A549 (cell line): ENCODE measurements at regions not wholly inside any gene's neighbourhood (a gene's known extent, or its start where the extent isn't known, plus 50 kb on each side); places are given as distances from the start of the nearest gene placed in this dataset.
"Not testable (repeated sequence)": the region's sequence is repeated elsewhere in the genome, so short reads cannot be mapped to it uniquely, and the experiment has no call there.

Source experiments
- ATAC-seq, 2 experiments: fragments of 200-7000 bp in 1 of 2; fragments of >200 bp in 1 of 2; cut with Nextera tagmentation in 1 of 2; cut with Tn5 transposase in 1 of 2; 3 replicates each; pipeline versions ENCODE4 v1.8.0 to v1.9.1; 2018 to 2020; ENCODE audit warnings: mild to moderate bottlenecking in 1 of 2, moderate library complexity in 1 of 2
- CTCF ChIA-PET: fragments of 300-600 bp; sonication (Branson Sonifier 250); formaldehyde crosslinking; extraction: SDS; loops from one replicate; lab custom pipeline; 2021; ENCODE audit warnings: antibody characterized with exemption, inconsistent platforms; lab: Yijun Ruan, JAX
- POLR2A ChIA-PET: fragments of 350-600 bp; formaldehyde crosslinking; extraction: SDS; loops from one replicate; lab custom pipeline; 2021; ENCODE audit warnings: antibody characterized with exemption, inconsistent platforms; lab: Yijun Ruan, JAX
- DNase-seq, 2 experiments: peaks; one replicate each; pipeline versions ENCODE4 v3.0.0 to v3.0.0-alpha.2; 2011 to 2016; ENCODE audit warnings: low read depth in 1 of 2, low spot score in 1 of 2
- FAIRE-seq: peaks from 2 replicates; lab custom pipeline; 2011; peaks lifted over from hg19 to GRCh38; lab: Jason Lieb, UNC
- H3K27ac ChIP-seq, 2 experiments: fragments of >200 bp; sonication (Bioruptor Twin); formaldehyde crosslinking; 3 replicates each; pipeline ENCODE4 v1.5.1; 2016 to 2017
- H3K4me1 ChIP-seq: fragments of >200 bp; sonication (Bioruptor Twin); formaldehyde crosslinking; 3 replicates; pipeline ENCODE4 v1.6.1; 2016
- H3K4me2 ChIP-seq: fragments of >200 bp; sonication (Bioruptor Twin); formaldehyde crosslinking; 3 replicates; pipeline ENCODE4 v1.6.1; 2016
- H3K4me3 ChIP-seq: fragments of >200 bp; sonication (Bioruptor Twin); formaldehyde crosslinking; 3 replicates; pipeline ENCODE4 v1.5.1; 2016
- H3K9me3 ChIP-seq: fragments of >200 bp; sonication (Bioruptor Twin); formaldehyde crosslinking; 3 replicates; pipeline ENCODE4 v1.6.1; 2016
- BHLHE40 ChIP-seq: IDR thresholded peaks from 2 replicates; pipeline ENCODE4 v1.6.1; 2012; ENCODE audit warnings: low read depth, low read length, inconsistent platforms
- CBX2 ChIP-seq: fragments of 200-600 bp; sonication (generic); IDR thresholded peaks from 2 replicates; pipeline ENCODE4 v1.6.1; 2016; ENCODE audit warnings: low read depth, mild to moderate bottlenecking, borderline replicate concordance
- CHD4 ChIP-seq: fragments of 200-600 bp; sonication (generic); IDR thresholded peaks from 2 replicates; pipeline ENCODE4 v1.6.1; 2016; ENCODE audit warnings: antibody characterized with exemption, mild to moderate bottlenecking, borderline replicate concordance
- EP300 ChIP-seq, 2 experiments: fragments of >200 bp; sonication (Bioruptor Twin); formaldehyde crosslinking; IDR thresholded peaks; 2 replicates in 1 of 2; 3 replicates in 1 of 2; pipeline ENCODE4 v1.6.1; 2016 to 2017
- ESRRA ChIP-seq: fragments of 150-350 bp; IDR thresholded peaks from 2 replicates; pipeline ENCODE4 v1.6.1; 2014; ENCODE audit warnings: mild to moderate bottlenecking, low read length, borderline replicate concordance
- FOSB ChIP-seq: fragments of 250-450 bp; sonication (Bioruptor Pico); IDR thresholded peaks from 2 replicates; pipeline ENCODE4 v1.5.0; 2020; ENCODE audit warnings: mild to moderate bottlenecking, moderate library complexity
- GATA3 ChIP-seq: IDR thresholded peaks from 2 replicates; pipeline ENCODE4 v1.6.1; 2012; ENCODE audit warnings: borderline replicate concordance
- HDAC2 ChIP-seq: fragments of 200-600 bp; sonication (generic); IDR thresholded peaks from 2 replicates; pipeline ENCODE4 v1.6.1; 2016
- HES2 ChIP-seq: fragments of >200 bp; sonication (Bioruptor Twin); formaldehyde crosslinking; IDR thresholded peaks from 2 replicates; pipeline ENCODE4 v1.6.1; 2016
- HEYL ChIP-seq: fragments of 250-450 bp; sonication (Bioruptor Pico); IDR thresholded peaks from 2 replicates; pipeline ENCODE4 v1.8.0; 2021; ENCODE audit warnings: mild to moderate bottlenecking, moderate library complexity
- HMGXB4 ChIP-seq: fragments of 250-450 bp; sonication (Bioruptor Pico); IDR thresholded peaks from 2 replicates; pipeline ENCODE4 v1.5.0; 2021; ENCODE audit warnings: mild to moderate bottlenecking, moderate library complexity, borderline replicate concordance
- JUN ChIP-seq, 2 experiments: fragments of >200 bp; sonication (Bioruptor Twin); formaldehyde crosslinking; IDR thresholded peaks; 2 replicates in 1 of 2; 3 replicates in 1 of 2; pipeline ENCODE4 v1.6.1; 2016 to 2017
- KDM5A ChIP-seq: fragments of 200-600 bp; sonication (generic); IDR thresholded peaks from 2 replicates; pipeline ENCODE4 v1.6.1; 2016; ENCODE audit warnings: antibody characterized with exemption, mild to moderate bottlenecking
- MYC ChIP-seq: IDR thresholded peaks from 2 replicates; pipeline ENCODE4 v1.6.1; 2012; ENCODE audit warnings: mild to moderate bottlenecking, inconsistent platforms, low read length, improper control_type of control experiment, borderline replicate concordance
- NFE2L2 ChIP-seq: fragments of 150-350 bp; conservative IDR thresholded peaks from 2 replicates; pipeline ENCODE4 v1.6.1; 2014; ENCODE audit warnings: low read length
- POLR2AphosphoS2 ChIP-seq: conservative IDR thresholded peaks from 2 replicates; pipeline ENCODE4 v1.6.1; 2012; ENCODE audit warnings: low read length, improper control_type of control experiment, inconsistent platforms
- RARB ChIP-seq: fragments of 250-450 bp; sonication (Bioruptor Pico); IDR thresholded peaks from 2 replicates; pipeline ENCODE4 v1.8.0; 2021; ENCODE audit warnings: mild to moderate bottlenecking, moderate library complexity
- RNF2 ChIP-seq: fragments of 200-600 bp; sonication (generic); IDR thresholded peaks from 2 replicates; pipeline ENCODE4 v1.6.1; 2016; ENCODE audit warnings: low read depth, mild to moderate bottlenecking, antibody characterized with exemption, moderate library complexity, borderline replicate concordance
- TFCP2L1 ChIP-seq: fragments of 250-450 bp; sonication (Bioruptor Pico); IDR thresholded peaks from 2 replicates; pipeline ENCODE4 v1.5.0; 2021; ENCODE audit warnings: mild to moderate bottlenecking
- USF2 ChIP-seq: fragments of 450-650 bp; IDR thresholded peaks from 2 replicates; pipeline ENCODE4 v1.6.1; 2014; ENCODE audit warnings: antibody characterized with exemption
- ZC3H11A ChIP-seq: fragments of 450-650 bp; IDR thresholded peaks from 2 replicates; pipeline ENCODE4 v1.6.1; 2014; ENCODE audit warnings: antibody characterized with exemption, mild to moderate bottlenecking
- WGBS: methylation state at CpG from one replicate; pipeline ENCODE4 v1.1.6; 2017; ENCODE audit errors: missing lambda C conversion rate; 5-methylcytosine and 5-hydroxymethylcytosine counted together

GRCh38 chr3:144968750-144969350, 997.2 kb downstream of the DIPK2A start:
- DNase-seq = no peak
- ATAC-seq = no peak
- 34% methylated on average over 1 of the region's 1 CpG for WGBS
- no peaks in the 10 kb centered on the region for H3K4me1 ChIP-seq
- ChIA-PET POLR2A (no interaction called here), CTCF (no interaction called here)
- H3K4me2 ChIP-seq = no peak overlapping the region
- TF ChIP-seq NFE2L2 = no peak
- TF ChIP-seq USF2 = no peak
- no peak for TF ChIP-seq ZC3H11A
- TF ChIP-seq HEYL (CRISPR knock-in tag) = no peak
- no peak for TF ChIP-seq ESRRA
- TF ChIP-seq CBX2 = no peak
- no peak for TF ChIP-seq HDAC2
- no peak for TF ChIP-seq GATA3
- no peak for TF ChIP-seq FOSB
- no peak for TF ChIP-seq RARB (CRISPR knock-in tag)
- no peak for TF ChIP-seq POLR2AphosphoS2
- no peak for TF ChIP-seq CHD4
- no peak overlapping the region for H3K27ac ChIP-seq
- no peak overlapping the region for H3K4me3 ChIP-seq
- no peak for FAIRE-seq
- 0 out of 3 replicates have a peak, but pooled peaks cover 2% of the 10 kb centered on the region for H3K9me3 ChIP-seq

- CTCF ChIA-PET, H3K9me3 ChIP-seq, FAIRE-seq, ATAC-seq, POLR2A ChIA-PET, H3K27ac ChIP-seq, H3K4me3 ChIP-seq, DNase-seq, H3K4me1 ChIP-seq, H3K4me2 ChIP-seq: not testable (repeated sequence)
- WGBS = 15% methylated on average over 7 of the region's 7 CpGs
Observed at GRCh38 chr3:144984481-144984880, 1012.9 kb downstream of the DIPK2A start.

- Histone ChIP-seq H3K4me3 (no peak overlapping the region), H3K27ac (no peak overlapping the region), H3K4me1 (no peaks in the 10 kb centered on the region), H3K4me2 (no peak overlapping the region), H3K9me3 (no peaks in the 10 kb centered on the region)
- 5% methylated on average over 2 of the region's 2 CpGs for WGBS
- ChIA-PET CTCF (no interaction called here), POLR2A (no interaction called here)
- TF ChIP-seq BHLHE40 = no peak
- TF ChIP-seq RNF2 = no peak
- no peak for TF ChIP-seq MYC
- TF ChIP-seq EP300 (IDR thresholded peaks at IDR 0.05) = no peak
- no peak for TF ChIP-seq POLR2AphosphoS2
- no peak for TF ChIP-seq TFCP2L1 (CRISPR knock-in tag)
- no peak for TF ChIP-seq CHD4
- TF ChIP-seq JUN (IDR thresholded peaks at IDR 0.05) = no peak
- no peak for TF ChIP-seq HMGXB4 (CRISPR knock-in tag)
- TF ChIP-seq FOSB = no peak
- no peak for TF ChIP-seq HES2
- no peak for TF ChIP-seq KDM5A
- FAIRE-seq (no peak), ATAC-seq (no peak), DNase-seq (no peak)
Observed at GRCh38 chr3:144989807-144990206, 1018.2 kb downstream of the DIPK2A start.
